M059J (cell line): ENCODE measurements at regions not wholly inside any gene's neighbourhood (a gene's known extent, or its start where the extent isn't known, plus 50 kb on each side); places are given as distances from the start of the nearest gene placed in this dataset.

Experiments used
- DNase-seq: peaks from one replicate; pipeline ENCODE4 v3.0.0-alpha.2; 2012; ENCODE audit warnings: low read depth

DNA sequence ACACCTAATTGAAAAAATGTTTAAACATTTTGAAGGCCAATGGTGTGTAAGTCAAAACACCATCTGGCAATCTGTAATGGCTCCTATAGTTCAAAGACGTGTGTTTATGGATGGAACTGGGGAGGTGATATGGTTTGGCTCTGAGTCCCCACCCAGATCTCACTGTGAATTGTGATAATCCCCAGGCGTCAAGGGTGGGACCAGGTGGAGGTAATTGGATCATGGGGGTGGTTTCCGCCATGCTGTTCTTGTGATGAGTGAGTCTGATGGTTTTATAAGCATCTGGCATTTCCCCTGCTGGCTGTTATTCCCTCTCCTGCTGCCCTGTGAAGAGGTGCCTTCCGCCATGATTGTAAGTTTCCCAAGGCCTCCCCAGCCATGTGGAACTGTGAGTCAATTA is 52.2 kb downstream of the ADRA2C start:
- DNase-seq, result no peak

- no peak for DNase-seq
Observed at GRCh38 chr4:3819210-3819919, 53.2 kb downstream of the ADRA2C start.

- DNase-seq, result no peak
Observed at GRCh38 chr4:3820016-3820805, 54.0 kb downstream of the ADRA2C start.

DNA sequence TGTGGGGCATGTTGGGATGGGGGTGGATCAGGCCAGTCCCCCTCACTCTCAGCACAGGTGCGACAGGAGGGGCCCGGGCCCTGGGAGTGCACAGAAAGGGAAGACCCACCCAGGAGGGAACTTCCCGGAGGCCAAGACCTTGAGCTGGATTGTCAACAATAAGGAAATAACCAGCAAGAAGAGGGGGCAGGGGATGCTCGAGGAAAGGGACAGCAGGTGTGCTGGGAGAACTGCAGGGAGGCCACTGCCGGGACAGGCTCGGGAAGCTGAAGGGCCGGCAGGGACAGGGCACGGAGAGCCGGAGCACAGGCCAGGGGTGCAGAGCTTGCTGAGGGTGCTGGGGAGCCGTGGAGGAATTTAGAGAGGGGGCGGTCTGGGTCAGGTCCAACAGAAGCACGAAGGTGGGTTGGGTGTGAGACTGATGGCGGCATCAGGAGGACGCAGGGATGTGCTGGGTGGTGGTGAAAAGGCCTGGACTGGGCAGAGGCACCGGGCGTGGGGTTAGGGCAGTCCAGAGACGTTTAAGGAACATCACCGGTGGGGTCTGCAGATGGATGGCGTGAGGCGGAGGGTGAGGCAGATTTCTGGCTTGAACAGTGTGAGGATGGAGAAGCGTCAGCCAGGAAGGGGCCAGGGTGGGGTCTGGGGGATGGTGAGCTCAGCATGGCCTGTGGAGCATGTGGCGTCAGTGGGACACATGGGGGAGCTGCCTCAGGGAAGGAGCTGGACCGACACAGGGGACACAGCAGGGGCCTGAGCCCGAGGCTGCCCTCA is 54.8 kb downstream of the ADRA2C start:
- no peak for DNase-seq

GRCh38 chr4:3821580-3822229 is 55.5 kb downstream of the ADRA2C start:
- no peak for DNase-seq

DNA sequence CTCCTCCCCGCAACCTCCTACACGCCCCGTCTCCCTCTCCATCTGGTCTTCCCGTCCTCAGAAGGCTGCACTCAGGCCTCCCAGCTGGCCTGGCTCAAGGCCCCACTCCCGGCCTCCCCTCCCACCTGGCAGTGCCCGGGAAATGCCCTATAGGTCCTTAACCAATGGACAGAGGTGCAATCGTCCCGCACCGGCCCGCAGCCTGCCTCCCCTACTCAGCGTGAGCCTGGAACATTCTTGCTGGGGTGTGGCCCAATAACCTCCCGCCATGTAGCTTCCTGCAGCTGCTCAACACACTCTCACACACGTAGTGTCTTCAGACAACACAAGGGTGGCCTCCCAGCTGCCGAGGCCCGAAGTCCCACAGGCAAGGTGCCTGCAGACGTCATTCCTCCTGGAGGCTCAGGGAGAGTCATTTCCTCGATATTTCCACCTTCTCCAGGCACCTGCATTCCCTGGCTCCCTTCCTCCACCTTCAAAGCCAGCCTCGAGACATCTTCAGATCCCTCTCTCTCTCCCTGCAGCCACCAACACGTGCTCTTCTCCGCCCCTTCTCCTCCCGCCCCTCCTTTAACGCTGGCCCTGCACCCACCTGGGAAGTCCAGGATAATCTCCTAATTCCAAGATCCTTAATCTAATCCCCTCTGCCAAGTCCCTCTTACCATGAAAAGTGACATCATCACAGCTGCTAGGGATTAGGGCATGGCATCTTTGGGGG is 56.2 kb downstream of the ADRA2C start:
- no peak for DNase-seq

- no peak for DNase-seq
Observed at GRCh38 chr4:3823496-3824341, 57.5 kb downstream of the ADRA2C start.

GRCh38 chr4:3824521-3825270 is 58.5 kb downstream of the ADRA2C start:
- DNase-seq, result no peak

- DNase-seq, result no peak
Observed at GRCh38 chr4:3825530-3825929, 59.3 kb downstream of the ADRA2C start.

DNA sequence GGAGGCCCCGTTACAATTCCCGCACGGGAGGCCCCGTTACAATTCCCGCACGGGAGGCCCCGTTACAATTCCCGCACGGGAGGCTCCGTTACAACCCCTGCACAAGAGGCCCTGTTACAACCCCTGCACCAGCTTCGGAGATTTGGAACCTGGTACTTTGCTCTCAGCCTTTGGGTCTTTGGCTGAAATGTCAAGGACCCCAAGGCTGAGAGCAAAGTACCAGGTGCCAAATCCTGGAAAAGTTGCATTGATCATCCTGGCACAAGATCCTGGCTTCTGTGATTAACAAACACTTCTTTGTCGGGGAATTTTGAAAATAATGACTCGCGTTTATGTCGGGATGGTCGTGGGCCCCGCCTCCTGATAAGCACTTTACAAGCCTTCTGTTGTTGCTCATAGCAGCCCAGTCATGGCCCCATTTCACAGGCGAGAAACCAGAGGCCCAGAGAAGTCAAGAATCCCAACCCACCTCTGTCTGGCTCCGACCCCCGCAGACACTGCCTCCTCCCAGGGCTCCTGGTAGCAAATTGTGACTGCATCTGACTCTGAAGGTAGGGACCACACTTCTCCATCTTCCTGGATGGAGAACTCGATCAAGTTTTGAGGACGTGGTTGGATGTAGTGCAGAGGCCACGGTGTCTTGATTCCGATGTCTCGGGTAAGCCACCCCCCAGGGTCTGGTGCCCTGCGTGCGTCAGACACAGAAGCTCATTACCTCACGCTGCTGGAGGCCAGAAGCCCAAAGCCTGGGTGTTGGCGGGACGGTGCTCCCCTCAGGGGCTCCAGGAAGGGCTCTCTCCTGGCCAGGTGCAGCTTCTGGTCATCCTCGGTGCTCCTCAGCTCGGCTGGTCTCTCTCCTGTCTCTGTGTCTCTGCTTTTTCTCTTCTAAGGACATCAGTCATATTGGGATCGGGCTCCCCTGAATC is 60.3 kb downstream of the ADRA2C start:
- no peak for DNase-seq

GRCh38 chr4:3827616-3828492 is 61.7 kb downstream of the ADRA2C start:
- DNase-seq, result peak; percentile 52

- no peak for DNase-seq
Observed at GRCh38 chr4:3828546-3828945, 62.4 kb downstream of the ADRA2C start.

GRCh38 chr4:3829211-3829955 is 63.2 kb downstream of the ADRA2C start:
- no peak for DNase-seq

- DNase-seq, result no peak
Observed at GRCh38 chr4:3829956-3830773, 64.0 kb downstream of the ADRA2C start.

DNA sequence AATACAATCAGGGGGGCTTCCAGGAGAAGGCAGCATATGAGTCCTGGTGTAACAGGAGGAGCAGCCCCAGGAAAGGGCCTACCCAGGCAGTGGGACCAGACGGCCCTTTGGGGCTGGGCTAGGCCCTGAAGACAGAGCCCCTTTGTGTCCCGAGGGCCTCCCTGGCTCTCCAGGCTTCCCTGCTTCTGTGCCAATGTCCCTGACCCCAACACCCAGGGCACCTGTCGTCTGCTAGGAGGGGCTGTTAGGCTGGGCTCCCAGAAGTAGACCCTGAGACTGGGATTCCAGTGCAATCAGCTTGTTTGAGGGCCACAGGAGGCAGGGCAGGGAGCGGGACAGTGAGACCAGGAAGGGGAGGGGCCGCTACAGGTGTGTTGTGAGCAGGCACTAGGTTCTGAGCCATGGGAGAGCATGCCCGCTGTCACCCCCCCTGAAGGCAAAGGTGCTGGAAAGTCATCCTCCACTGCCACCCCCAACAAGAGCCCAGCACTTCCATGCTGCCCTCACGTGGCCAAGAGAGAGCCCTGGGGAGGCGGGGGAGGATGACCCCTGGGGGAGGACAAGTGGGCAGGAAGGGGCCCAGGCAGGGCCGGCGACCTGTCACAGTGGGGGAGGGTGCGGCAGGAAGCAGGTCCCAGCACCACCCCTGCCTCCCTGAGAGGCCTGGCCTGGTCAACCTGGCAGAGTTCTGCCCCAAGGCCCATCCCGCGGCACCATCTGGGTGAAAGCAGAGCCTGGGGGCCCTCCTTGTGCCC is 64.8 kb downstream of the ADRA2C start:
- DNase-seq, result no peak
